Neural progenitor cell (in vitro differentiated cells): ENCODE measurements at regions not wholly inside any gene's neighbourhood (a gene's known extent, or its start where the extent isn't known, plus 50 kb on each side); places are given as distances from the start of the nearest gene placed in this dataset.
"Not testable (repeated sequence)": the region's sequence is repeated elsewhere in the genome, so short reads cannot be mapped to it uniquely, and the experiment has no call there.

Source experiments
- DNase-seq: peaks from one replicate; pipeline ENCODE4 v3.0.0-alpha.2; 2016; ENCODE audit warnings: low spot score
- H2AFZ ChIP-seq: fragments of 200-600 bp; sonication (generic); replicated peaks from 2 replicates; pipeline ENCODE4 v1.6.1; 2016; ENCODE audit warnings: antibody characterized with exemption
- H3F3A ChIP-seq: fragments of 200-600 bp; sonication (generic); 2 replicates; pipeline ENCODE4 v1.6.1; 2016; ENCODE audit warnings: antibody characterized with exemption, low read depth
- H3K27ac ChIP-seq: fragments of 200-600 bp; sonication (generic); 2 replicates; pipeline ENCODE4 v1.5.1; 2016; ENCODE audit warnings: mild to moderate bottlenecking
- H3K27me3 ChIP-seq: fragments of 200-600 bp; sonication (generic); 2 replicates; pipeline ENCODE4 v1.6.1; 2016; ENCODE audit warnings: mild to moderate bottlenecking, moderate library complexity
- H3K36me3 ChIP-seq: fragments of 200-600 bp; sonication (generic); 2 replicates; pipeline ENCODE4 v1.5.1; 2016
- H3K4me1 ChIP-seq: fragments of 200-600 bp; sonication (generic); 2 replicates; pipeline ENCODE4 v1.6.1; 2016; ENCODE audit warnings: mixed run types
- H3K4me2 ChIP-seq: fragments of 200-600 bp; sonication (generic); 2 replicates; pipeline ENCODE4 v1.6.1; 2016
- H3K4me3 ChIP-seq: fragments of 200-600 bp; sonication (generic); 2 replicates; pipeline ENCODE4 v1.5.1; 2016
- H3K79me2 ChIP-seq: fragments of 200-600 bp; sonication (generic); 2 replicates; pipeline ENCODE4 v1.6.1; 2016; ENCODE audit warnings: low read depth
- H3K9ac ChIP-seq: fragments of 200-600 bp; sonication (generic); 2 replicates; pipeline ENCODE4 v1.6.1; 2016
- H3K9me3 ChIP-seq: fragments of 200-600 bp; sonication (generic); 2 replicates; pipeline ENCODE4 v1.5.1; 2016; ENCODE audit warnings: low read depth
- H4K20me1 ChIP-seq: fragments of 200-600 bp; sonication (generic); 2 replicates; pipeline ENCODE4 v1.6.1; 2016; ENCODE audit warnings: low read depth
- H3K27ac Mint-ChIP-seq: 3 replicates; pipeline ENCODE4 v1.8.0; 2021; ENCODE audit warnings: mixed read lengths
- H3K27me3 Mint-ChIP-seq: 2 replicates; pipeline ENCODE4 v1.8.0; 2022; ENCODE audit warnings: low read depth, mild to moderate bottlenecking, inconsistent platforms, moderate library complexity, mixed read lengths; ENCODE audit not compliant: insufficient read depth
- H3K36me3 Mint-ChIP-seq: 3 replicates; pipeline ENCODE4 v1.8.0; 2021; ENCODE audit warnings: mixed read lengths
- H3K4me1 Mint-ChIP-seq: 3 replicates; pipeline ENCODE4 v1.8.0; 2021; ENCODE audit warnings: mixed read lengths
- H3K4me3 Mint-ChIP-seq: 3 replicates; pipeline ENCODE4 v1.8.0; 2021; ENCODE audit warnings: mild to moderate bottlenecking, moderate library complexity, mixed read lengths
- H3K9me3 Mint-ChIP-seq: 3 replicates; pipeline ENCODE4 v1.8.0; 2020; ENCODE audit warnings: mixed read lengths
- CTCF ChIP-seq: fragments of 200-600 bp; sonication (generic); IDR thresholded peaks from 2 replicates; pipeline ENCODE4 v1.5.1; 2017; ENCODE audit warnings: antibody characterized with exemption, mild to moderate bottlenecking
- EZH2 ChIP-seq: fragments of 200-600 bp; sonication (generic); IDR thresholded peaks from 2 replicates; pipeline ENCODE4 v1.6.1; 2017; ENCODE audit warnings: antibody characterized with exemption, mild to moderate bottlenecking, moderate library complexity
- EZH2phosphoT487 ChIP-seq: fragments of 200-600 bp; sonication (generic); IDR thresholded peaks from 2 replicates; pipeline ENCODE4 v1.6.1; 2017; ENCODE audit warnings: antibody characterized with exemption

GRCh38 chr18:77353349-77353748 lies 103.7 kb downstream of the GALR1 start:
- H3K4me3 ChIP-seq, H4K20me1 ChIP-seq, H3K27ac ChIP-seq, H3K4me3 Mint-ChIP-seq, H3K36me3 ChIP-seq, H3K27ac Mint-ChIP-seq, H2AFZ ChIP-seq, H3K27me3 ChIP-seq, H3K9me3 ChIP-seq, H3K36me3 Mint-ChIP-seq, H3K4me1 Mint-ChIP-seq, H3K27me3 Mint-ChIP-seq, H3K4me1 ChIP-seq, H3K9me3 Mint-ChIP-seq, H3K9ac ChIP-seq, H3K4me2 ChIP-seq, H3F3A ChIP-seq, DNase-seq, H3K79me2 ChIP-seq: not testable (repeated sequence)
- TF ChIP-seq CTCF, result peak; percentile 24

DNA sequence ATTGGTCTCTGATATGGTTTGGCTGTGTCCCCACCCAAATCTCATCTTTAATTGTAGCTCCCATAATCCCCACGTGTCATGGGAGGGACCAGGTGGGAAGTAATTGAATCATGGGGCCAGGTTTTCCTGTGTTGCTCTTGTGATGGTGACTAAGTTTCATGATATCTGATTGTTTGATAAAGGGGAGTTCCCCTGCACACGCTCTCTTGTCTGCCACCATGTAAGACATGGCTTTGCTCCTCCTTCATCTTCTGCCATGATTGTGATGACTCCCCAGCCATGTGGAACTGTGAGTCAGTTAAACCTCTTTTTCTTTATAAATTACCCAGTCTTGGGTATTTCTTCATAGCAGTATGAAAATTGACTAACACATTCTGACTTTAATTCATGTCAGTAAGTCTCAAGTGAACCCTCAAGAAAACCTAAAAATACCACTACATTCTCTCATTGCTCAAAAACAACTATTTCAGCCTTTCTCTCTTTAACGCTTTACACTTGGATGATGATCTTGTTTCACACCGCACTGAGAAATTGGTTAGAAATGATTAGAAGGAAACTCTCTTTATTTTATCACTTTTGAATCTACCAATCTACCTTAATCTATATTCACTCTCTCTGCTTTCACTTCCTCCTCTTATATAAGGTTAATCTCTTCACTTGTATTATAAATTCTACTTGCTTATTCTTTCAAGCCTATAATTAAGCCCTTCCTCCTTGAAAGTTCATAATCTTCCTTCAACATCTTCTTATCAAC lies 110.1 kb downstream of the GALR1 start:
- H4K20me1 ChIP-seq, result no peaks in the 10 kb centered on the region
- TF ChIP-seq EZH2 (no peak), CTCF (no peak), EZH2phosphoT487 (no peak)
- no peaks in the 10 kb centered on the region for H3F3A ChIP-seq

DNA sequence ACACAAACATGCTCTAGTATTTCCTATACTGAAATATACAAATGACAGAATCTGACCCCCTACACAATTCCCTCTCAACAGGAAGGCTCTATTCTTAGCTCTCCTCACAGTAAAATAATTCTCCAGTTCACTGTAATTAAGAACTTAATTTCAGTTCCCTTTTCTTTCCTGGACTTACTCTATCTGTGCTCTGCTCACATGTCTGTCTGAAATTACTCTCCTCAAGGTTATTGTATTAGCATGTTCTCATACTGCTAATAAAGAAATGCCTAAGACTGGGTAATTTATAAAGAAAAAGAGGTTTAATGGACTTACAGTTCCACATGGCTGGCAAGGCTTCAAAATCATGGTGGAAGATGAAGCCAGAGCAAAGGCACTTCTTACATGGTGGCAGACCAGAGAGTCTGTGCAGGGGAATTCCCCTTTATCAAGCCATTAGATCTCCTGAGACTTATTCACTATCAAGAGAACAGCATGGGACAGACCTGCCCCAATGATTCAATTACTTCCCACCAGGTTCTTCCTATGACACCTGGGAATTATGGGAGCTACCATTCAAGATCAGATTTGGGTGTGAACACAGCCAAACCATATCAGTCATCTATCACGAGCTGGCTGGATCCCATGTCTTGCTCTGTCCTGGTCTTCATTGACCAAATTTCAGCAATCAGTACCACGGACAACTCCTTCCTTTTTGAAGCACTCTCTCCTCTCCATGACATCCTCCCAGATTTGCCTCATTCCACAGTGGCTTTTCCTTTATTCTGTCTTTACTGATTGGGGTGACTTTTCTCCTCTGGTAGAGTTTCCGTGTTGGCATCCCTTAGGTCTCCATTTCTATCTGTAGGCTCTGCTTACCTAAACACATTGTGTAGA lies 110.9 kb downstream of the GALR1 start:
- peaks cover 9% of the 10 kb centered on the region for H3K9me3 Mint-ChIP-seq
- H3K27ac Mint-ChIP-seq, result no peak overlapping the region

More for the DNA sequence above, 110.1 kb downstream of the GALR1 start:
- Histone ChIP-seq H3K27me3 (no peaks in the 10 kb centered on the region), H2AFZ (no peak overlapping the region), H3K79me2 (no peaks in the 10 kb centered on the region), H3K9ac (no peak overlapping the region), H3K4me3 (no peak overlapping the region), H3K27ac (no peak overlapping the region), H3K4me2 (no peak overlapping the region), H3K4me1 (no peaks in the 10 kb centered on the region), H3K9me3 (peaks cover 5% of the 10 kb centered on the region), H3K36me3 (no peaks in the 10 kb centered on the region)
- DNase-seq, result no peak
- Mint-ChIP-seq H3K36me3 (no peaks in the 10 kb centered on the region), H3K4me3 (no peak overlapping the region), H3K4me1 (no peaks in the 10 kb centered on the region), H3K9me3 (peaks cover 9% of the 10 kb centered on the region), H3K27me3 (peaks cover 6% of the 10 kb centered on the region), H3K27ac (no peak overlapping the region)

More for the DNA sequence above, 110.9 kb downstream of the GALR1 start:
- H3K27me3 ChIP-seq, result no peaks in the 10 kb centered on the region
- peak; percentile 56 for DNase-seq
- H4K20me1 ChIP-seq, result no peaks in the 10 kb centered on the region
- no peak overlapping the region for H2AFZ ChIP-seq
- H3K79me2 ChIP-seq, result no peaks in the 10 kb centered on the region
- no peaks in the 10 kb centered on the region for H3K4me1 ChIP-seq
- H3K4me3 Mint-ChIP-seq, result no peak overlapping the region
- no peak overlapping the region for H3K4me3 ChIP-seq
- no peaks in the 10 kb centered on the region for H3K36me3 Mint-ChIP-seq
- no peaks in the 10 kb centered on the region for H3K36me3 ChIP-seq
- H3K4me1 Mint-ChIP-seq, result no peaks in the 10 kb centered on the region
- H3K27ac ChIP-seq, result no peak overlapping the region
- no peak overlapping the region for H3K4me2 ChIP-seq
- peaks cover 5% of the 10 kb centered on the region for H3K9me3 ChIP-seq
- no peak overlapping the region for H3K9ac ChIP-seq
- no peak for TF ChIP-seq CTCF
- TF ChIP-seq EZH2phosphoT487, result no peak
- no peak for TF ChIP-seq EZH2
- H3F3A ChIP-seq, result no peaks in the 10 kb centered on the region
- peaks cover 6% of the 10 kb centered on the region for H3K27me3 Mint-ChIP-seq
